ENCODE measurements at regions not wholly inside any gene's neighbourhood (a gene's known extent, or its start where the extent isn't known, plus 50 kb on each side); places are given as distances from the start of the nearest gene placed in this dataset.
"Not testable (repeated sequence)": the region's sequence is repeated elsewhere in the genome, so short reads cannot be mapped to it uniquely, and the experiment has no call there.

- TF ChIP-seq CTCF (IDR thresholded peaks at IDR 0.05): no peak
- no peak for DNase-seq (ENCODE audit: extremely low spot score, unreplicated experiment)
- H3K9me3 Mint-ChIP-seq (ENCODE audit: unreplicated experiment): no peaks in the 10 kb centered on the region
- H3K27ac Mint-ChIP-seq (ENCODE audit: unreplicated experiment): no peak overlapping the region
- H3K4me3 Mint-ChIP-seq (ENCODE audit: unreplicated experiment): no peak overlapping the region
- no peaks in the 10 kb centered on the region for H3K4me1 Mint-ChIP-seq (ENCODE audit: unreplicated experiment)
- H3K36me3 Mint-ChIP-seq (ENCODE audit: unreplicated experiment): no peaks in the 10 kb centered on the region
- no peaks in the 10 kb centered on the region for H3K27me3 Mint-ChIP-seq (ENCODE audit: unreplicated experiment)
These were observed 109.0 kb upstream of the ADAMTS9 start for GRCh38 chr3:64796607-64797399.

GRCh38 chr3:64792445-64792844 is 104.6 kb upstream of the ADAMTS9 start:
- no peak for DNase-seq (ENCODE audit: extremely low spot score, unreplicated experiment)
- H3K36me3 Mint-ChIP-seq (ENCODE audit: unreplicated experiment): no peaks in the 10 kb centered on the region

DNA sequence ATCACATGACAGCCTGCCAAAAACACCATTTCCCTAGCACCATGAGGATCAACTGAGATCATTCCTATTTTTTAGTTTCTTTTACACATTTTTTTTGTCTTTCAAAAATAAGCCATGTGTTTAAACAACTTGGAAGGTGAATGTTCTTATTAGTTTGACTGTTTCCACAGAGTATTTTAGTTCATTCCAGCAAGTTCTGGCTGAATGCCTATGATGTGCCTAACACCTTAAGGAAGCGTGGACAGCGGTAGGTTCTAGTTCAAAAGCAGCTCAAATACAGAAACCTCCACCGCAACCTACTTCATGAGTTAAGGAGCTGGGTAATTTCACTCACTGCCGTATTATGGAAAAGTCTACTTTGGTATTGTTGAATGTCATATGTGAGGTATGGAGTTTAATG is 101.3 kb upstream of the ADAMTS9 start:
- H3K36me3 Mint-ChIP-seq (ENCODE audit: unreplicated experiment): no peaks in the 10 kb centered on the region
- H3K4me3 Mint-ChIP-seq (ENCODE audit: unreplicated experiment): no peak overlapping the region
- H3K9me3 Mint-ChIP-seq (ENCODE audit: unreplicated experiment): no peaks in the 10 kb centered on the region
- H3K4me1 Mint-ChIP-seq (ENCODE audit: unreplicated experiment): no peaks in the 10 kb centered on the region
- no peak for DNase-seq (ENCODE audit: extremely low spot score, unreplicated experiment)
- peaks cover 2% of the 10 kb centered on the region for H3K27me3 Mint-ChIP-seq (ENCODE audit: unreplicated experiment)
- no peak for TF ChIP-seq CTCF (IDR thresholded peaks at IDR 0.05)
- H3K27ac Mint-ChIP-seq (ENCODE audit: unreplicated experiment): no peak overlapping the region

More at GRCh38 chr3:64792445-64792844, 104.6 kb upstream of the ADAMTS9 start:
- Mint-ChIP-seq H3K9me3 (ENCODE audit: unreplicated experiment) (no peaks in the 10 kb centered on the region), H3K27me3 (ENCODE audit: unreplicated experiment) (peaks cover 2% of the 10 kb centered on the region), H3K4me1 (ENCODE audit: unreplicated experiment) (no peaks in the 10 kb centered on the region), H3K27ac (ENCODE audit: unreplicated experiment) (no peak overlapping the region), H3K4me3 (ENCODE audit: unreplicated experiment) (no peak overlapping the region)
- TF ChIP-seq CTCF (IDR thresholded peaks at IDR 0.05): no peak

DNA sequence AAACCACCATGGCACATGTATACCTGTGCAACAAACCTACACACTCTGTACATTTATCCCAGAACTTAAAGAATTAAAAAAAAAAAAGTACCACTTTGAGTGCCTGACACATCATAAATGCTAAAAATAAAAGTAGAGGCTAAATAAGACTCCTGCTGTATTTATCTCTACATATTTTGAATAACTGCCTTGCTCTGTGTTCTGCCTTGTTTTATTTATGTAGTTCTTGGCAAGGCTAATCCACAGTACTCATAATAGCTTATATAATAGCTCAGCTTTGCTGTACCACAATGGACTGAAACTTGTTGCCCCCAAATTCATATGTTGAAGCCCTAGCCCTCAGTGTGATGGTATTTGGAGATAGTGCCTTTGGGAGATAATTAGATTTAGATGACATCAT is 95.4 kb upstream of the ADAMTS9 start:
- H3K9me3 Mint-ChIP-seq (ENCODE audit: unreplicated experiment): peaks cover 8% of the 10 kb centered on the region

DNA sequence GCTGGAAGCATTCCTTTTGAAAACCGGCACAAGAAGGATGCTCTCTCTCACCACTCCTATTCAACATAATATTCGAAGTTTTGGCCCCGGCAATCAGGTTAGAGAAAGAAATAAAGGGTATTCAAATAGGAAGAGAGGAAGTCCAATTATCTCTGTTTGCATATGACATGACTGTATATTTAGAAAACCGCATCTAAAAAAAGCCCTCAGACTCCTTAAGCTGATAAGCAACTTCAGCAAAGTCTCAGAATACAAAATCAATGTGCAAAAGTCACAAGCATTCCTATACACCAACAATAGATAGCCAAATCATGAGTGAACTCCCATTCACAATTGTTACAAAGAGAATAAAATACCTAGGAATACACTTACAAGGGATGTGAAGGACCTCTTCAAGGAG is 93.1 kb upstream of the ADAMTS9 start:
- not testable (repeated sequence) for H3K36me3 Mint-ChIP-seq (ENCODE audit: unreplicated experiment); H3K4me3 Mint-ChIP-seq (ENCODE audit: unreplicated experiment); H3K27me3 Mint-ChIP-seq (ENCODE audit: unreplicated experiment); DNase-seq (ENCODE audit: extremely low spot score, unreplicated experiment); H3K27ac Mint-ChIP-seq (ENCODE audit: unreplicated experiment); H3K4me1 Mint-ChIP-seq (ENCODE audit: unreplicated experiment)
- H3K9me3 Mint-ChIP-seq (ENCODE audit: unreplicated experiment): peaks cover 12% of the 10 kb centered on the region

More for the DNA sequence above, 95.4 kb upstream of the ADAMTS9 start:
- no peak overlapping the region for H3K27ac Mint-ChIP-seq (ENCODE audit: unreplicated experiment)
- no peaks in the 10 kb centered on the region for H3K4me1 Mint-ChIP-seq (ENCODE audit: unreplicated experiment)
- DNase-seq (ENCODE audit: extremely low spot score, unreplicated experiment): no peak
- no peak for TF ChIP-seq CTCF (IDR thresholded peaks at IDR 0.05)
- H3K36me3 Mint-ChIP-seq (ENCODE audit: unreplicated experiment): no peaks in the 10 kb centered on the region
- no peaks in the 10 kb centered on the region for H3K27me3 Mint-ChIP-seq (ENCODE audit: unreplicated experiment)
- H3K4me3 Mint-ChIP-seq (ENCODE audit: unreplicated experiment): no peak overlapping the region

Data from osteocyte (in vitro differentiated cells).